ENCODE measurements at regions not wholly inside any gene's neighbourhood (a gene's known extent, or its start where the extent isn't known, plus 50 kb on each side); places are given as distances from the start of the nearest gene placed in this dataset.
"Not testable (repeated sequence)": the region's sequence is repeated elsewhere in the genome, so short reads cannot be mapped to it uniquely, and the experiment has no call there.

GRCh38 chr16:7865393-7865792 is 532.7 kb downstream of the RBFOX1 start:
- H3K79me2 ChIP-seq (ENCODE audit: control insufficient read depth, insufficient read depth, low read length, poor library complexity); H3K4me1 ChIP-seq (ENCODE audit: control insufficient read depth in 1 of 2, insufficient read depth in 2 of 2, low read length in 2 of 2); H3K36me3 ChIP-seq (ENCODE audit: control insufficient read depth in 1 of 2, insufficient read depth in 2 of 2, low read length in 2 of 2); H2BK12ac ChIP-seq (ENCODE audit: low read length); H3K9ac ChIP-seq (ENCODE audit: low read length); H3K27ac ChIP-seq (ENCODE audit: low read depth, low read length); H3K4me3 ChIP-seq (ENCODE audit: low read depth, low read length); H3K4me2 ChIP-seq (ENCODE audit: low read length); H3K4ac ChIP-seq (ENCODE audit: low read depth, low read length); H4K91ac ChIP-seq (ENCODE audit: low read depth, low read length); H4K12ac ChIP-seq (ENCODE audit: low read depth, low read length); DNase-seq; H3K79me1 ChIP-seq (ENCODE audit: low read length); H4K8ac ChIP-seq (ENCODE audit: low read depth, low read length); H3K27me3 ChIP-seq (ENCODE audit: insufficient read depth, low read length); H3K23ac ChIP-seq (ENCODE audit: low read length); H3K18ac ChIP-seq (ENCODE audit: low read length); H2BK120ac ChIP-seq (ENCODE audit: insufficient read depth, low read length, poor library complexity); H3K14ac ChIP-seq (ENCODE audit: low read length); H2AFZ ChIP-seq (ENCODE audit: insufficient read depth, low read length, poor library complexity); H2AK5ac ChIP-seq (ENCODE audit: low read length); H2BK5ac ChIP-seq (ENCODE audit: low read depth, low read length, poor library complexity); H3K9me3 ChIP-seq (ENCODE audit: insufficient read depth, low read depth, low read length): not testable (repeated sequence)
- WGBS (ENCODE audit: extremely low coverage, insufficient coverage, insufficient read length): no CpG with 5 or more reads among the region's 3 CpGs

GRCh38 chr16:7861891-7862582 is 529.4 kb downstream of the RBFOX1 start:
- H3K9me3 ChIP-seq (ENCODE audit: insufficient read depth, low read depth, low read length): no peaks in the 10 kb centered on the region
- no peaks in the 10 kb centered on the region for H3K79me2 ChIP-seq (ENCODE audit: control insufficient read depth, insufficient read depth, low read length, poor library complexity)

GRCh38 chr16:7853197-7853596 is 520.6 kb downstream of the RBFOX1 start:
- H3K4me2 ChIP-seq (ENCODE audit: low read length): no peak overlapping the region
- H3K27me3 ChIP-seq (ENCODE audit: insufficient read depth, low read length): no peaks in the 10 kb centered on the region
- no peaks in the 10 kb centered on the region for H3K9me3 ChIP-seq (ENCODE audit: insufficient read depth, low read depth, low read length)
- no peak overlapping the region for H3K4me3 ChIP-seq (ENCODE audit: low read depth, low read length)
- WGBS (ENCODE audit: extremely low coverage, insufficient coverage, insufficient read length): no CpG with 5 or more reads among the region's 3 CpGs
- H2AK5ac ChIP-seq (ENCODE audit: low read length): no peak overlapping the region
- H3K18ac ChIP-seq (ENCODE audit: low read length): no peak overlapping the region
- no peak overlapping the region for H3K27ac ChIP-seq (ENCODE audit: low read depth, low read length)
- no peaks in the 10 kb centered on the region for H3K79me1 ChIP-seq (ENCODE audit: low read length)
- no peak overlapping the region for H3K4ac ChIP-seq (ENCODE audit: low read depth, low read length)
- no peak overlapping the region for H2BK120ac ChIP-seq (ENCODE audit: insufficient read depth, low read length, poor library complexity)
- no peaks in the 10 kb centered on the region for H3K36me3 ChIP-seq (ENCODE audit: control insufficient read depth in 1 of 2, insufficient read depth in 2 of 2, low read length in 2 of 2)
- no peak overlapping the region for H2BK5ac ChIP-seq (ENCODE audit: low read depth, low read length, poor library complexity)
- no peak overlapping the region for H3K14ac ChIP-seq (ENCODE audit: low read length)
- no peaks in the 10 kb centered on the region for H3K79me2 ChIP-seq (ENCODE audit: control insufficient read depth, insufficient read depth, low read length, poor library complexity)
- DNase-seq: no peak
- H3K9ac ChIP-seq (ENCODE audit: low read length): no peak overlapping the region
- H4K8ac ChIP-seq (ENCODE audit: low read depth, low read length): no peak overlapping the region
- H2AFZ ChIP-seq (ENCODE audit: insufficient read depth, low read length, poor library complexity): no peak overlapping the region
- no peak overlapping the region for H2BK12ac ChIP-seq (ENCODE audit: low read length)
- no peak overlapping the region for H4K12ac ChIP-seq (ENCODE audit: low read depth, low read length)
- H3K23ac ChIP-seq (ENCODE audit: low read length): no peak overlapping the region
- H3K4me1 ChIP-seq (ENCODE audit: control insufficient read depth in 1 of 2, insufficient read depth in 2 of 2, low read length in 2 of 2): no peaks in the 10 kb centered on the region
- no peak overlapping the region for H4K91ac ChIP-seq (ENCODE audit: low read depth, low read length)

More at GRCh38 chr16:7861891-7862582, 529.4 kb downstream of the RBFOX1 start:
- H2BK120ac ChIP-seq (ENCODE audit: insufficient read depth, low read length, poor library complexity): no peak overlapping the region
- no peaks in the 10 kb centered on the region for H3K79me1 ChIP-seq (ENCODE audit: low read length)
- no peak for DNase-seq
- no peak overlapping the region for H3K4me3 ChIP-seq (ENCODE audit: low read depth, low read length)
- H2AFZ ChIP-seq (ENCODE audit: insufficient read depth, low read length, poor library complexity): no peak overlapping the region
- H3K18ac ChIP-seq (ENCODE audit: low read length): no peak overlapping the region
- H3K27me3 ChIP-seq (ENCODE audit: insufficient read depth, low read length): no peaks in the 10 kb centered on the region
- no peak overlapping the region for H3K9ac ChIP-seq (ENCODE audit: low read length)
- no peak overlapping the region for H3K4me2 ChIP-seq (ENCODE audit: low read length)
- WGBS (ENCODE audit: extremely low coverage, insufficient coverage, insufficient read length): no CpG with 5 or more reads among the region's 3 CpGs
- H2AK5ac ChIP-seq (ENCODE audit: low read length): no peak overlapping the region
- H3K23ac ChIP-seq (ENCODE audit: low read length): no peak overlapping the region
- H4K8ac ChIP-seq (ENCODE audit: low read depth, low read length): no peak overlapping the region
- no peak overlapping the region for H2BK5ac ChIP-seq (ENCODE audit: low read depth, low read length, poor library complexity)
- H4K12ac ChIP-seq (ENCODE audit: low read depth, low read length): no peak overlapping the region
- H2BK12ac ChIP-seq (ENCODE audit: low read length): no peak overlapping the region
- no peak overlapping the region for H3K27ac ChIP-seq (ENCODE audit: low read depth, low read length)
- H3K4ac ChIP-seq (ENCODE audit: low read depth, low read length): no peak overlapping the region
- no peak overlapping the region for H4K91ac ChIP-seq (ENCODE audit: low read depth, low read length)
- no peaks in the 10 kb centered on the region for H3K36me3 ChIP-seq (ENCODE audit: control insufficient read depth in 1 of 2, insufficient read depth in 2 of 2, low read length in 2 of 2)
- H3K14ac ChIP-seq (ENCODE audit: low read length): no peak overlapping the region
- H3K4me1 ChIP-seq (ENCODE audit: control insufficient read depth in 1 of 2, insufficient read depth in 2 of 2, low read length in 2 of 2): no peaks in the 10 kb centered on the region

- Histone ChIP-seq H3K14ac (ENCODE audit: low read length) (no peak overlapping the region), H3K36me3 (ENCODE audit: control insufficient read depth in 1 of 2, insufficient read depth in 2 of 2, low read length in 2 of 2) (no peaks in the 10 kb centered on the region), H2BK12ac (ENCODE audit: low read length) (no peak overlapping the region), H3K27me3 (ENCODE audit: insufficient read depth, low read length) (no peaks in the 10 kb centered on the region), H3K4me1 (ENCODE audit: control insufficient read depth in 1 of 2, insufficient read depth in 2 of 2, low read length in 2 of 2) (no peaks in the 10 kb centered on the region), H4K8ac (ENCODE audit: low read depth, low read length) (no peak overlapping the region), H2BK5ac (ENCODE audit: low read depth, low read length, poor library complexity) (no peak overlapping the region), H3K9me3 (ENCODE audit: insufficient read depth, low read depth, low read length) (no peaks in the 10 kb centered on the region), H3K9ac (ENCODE audit: low read length) (no peak overlapping the region), H3K79me1 (ENCODE audit: low read length) (no peaks in the 10 kb centered on the region), H2AK5ac (ENCODE audit: low read length) (no peak overlapping the region), H4K12ac (ENCODE audit: low read depth, low read length) (no peak overlapping the region), H3K4ac (ENCODE audit: low read depth, low read length) (no peak overlapping the region), H3K4me3 (ENCODE audit: low read depth, low read length) (no peak overlapping the region), H3K27ac (ENCODE audit: low read depth, low read length) (no peak overlapping the region), H3K79me2 (ENCODE audit: control insufficient read depth, insufficient read depth, low read length, poor library complexity) (no peaks in the 10 kb centered on the region), H3K18ac (ENCODE audit: low read length) (no peak overlapping the region), H4K91ac (ENCODE audit: low read depth, low read length) (no peak overlapping the region), H3K23ac (ENCODE audit: low read length) (no peak overlapping the region), H2BK120ac (ENCODE audit: insufficient read depth, low read length, poor library complexity) (no peak overlapping the region), H2AFZ (ENCODE audit: insufficient read depth, low read length, poor library complexity) (no peak overlapping the region), H3K4me2 (ENCODE audit: low read length) (no peak overlapping the region)
- no peak for DNase-seq
- no CpG with 5 or more reads among the region's 3 CpGs for WGBS (ENCODE audit: extremely low coverage, insufficient coverage, insufficient read length)
Observed at GRCh38 chr16:7849841-7850240, 517.2 kb downstream of the RBFOX1 start.

Measured in trophoblast cell (in vitro differentiated cells and primary cell).